A673 (cell line): ENCODE measurements at regions not wholly inside any gene's neighbourhood (a gene's known extent, or its start where the extent isn't known, plus 50 kb on each side); places are given as distances from the start of the nearest gene placed in this dataset.

ENCODE experiments used
- BruUV-seq: library from RNA; stranded (reverse); fragments of 400-500 nt; replicated peaks from 2 replicates; lab custom pipeline; 2021; lab: Mats Ljungman, UMichigan
- CTCF ChIA-PET: fragments of 300-600 bp; sonication (Branson Sonifier 250); formaldehyde crosslinking; loops from one replicate; lab custom pipeline; 2022; ENCODE audit warnings: antibody characterized with exemption; lab: Charles Lee
- POLR2A ChIA-PET: fragments of 300-600 bp; sonication (Branson Sonifier 250); formaldehyde crosslinking; loops from one replicate; lab custom pipeline; 2022; ENCODE audit warnings: antibody characterized with exemption; ENCODE audit not compliant: low non-redundant PET; lab: Charles Lee
- DNase-seq: peaks from one replicate; pipeline ENCODE4 v3.0.0-alpha.2; 2015; ENCODE audit warnings: low spot score
- H3K27ac ChIP-seq: fragments of 200-600 bp; sonication (generic); 2 replicates; pipeline ENCODE4 v1.5.1; 2016; ENCODE audit warnings: mixed run types, low read depth, mild to moderate bottlenecking, mixed read lengths, antibody characterized with exemption, low read length; ENCODE audit not compliant: poor library complexity, severe bottlenecking
- H3K27me3 ChIP-seq: fragments of 200-600 bp; sonication (generic); replicated peaks from 2 replicates; pipeline ENCODE4 v1.6.1; 2017; ENCODE audit warnings: mixed run types, low read depth, mild to moderate bottlenecking, mixed read lengths, antibody characterized with exemption, low read length; ENCODE audit not compliant: insufficient read depth, poor library complexity
- H3K36me3 ChIP-seq: fragments of 200-600 bp; sonication (generic); 2 replicates; pipeline ENCODE4 v1.6.1; 2016; ENCODE audit warnings: mixed run types, mild to moderate bottlenecking, mixed read lengths, antibody characterized with exemption, low read length; ENCODE audit not compliant: insufficient read depth, poor library complexity, severe bottlenecking
- H3K4me1 ChIP-seq: fragments of 200-600 bp; sonication (generic); 2 replicates; pipeline ENCODE4 v1.6.1; 2017; ENCODE audit warnings: mixed run types, mild to moderate bottlenecking, mixed read lengths, antibody characterized with exemption, low read length; ENCODE audit not compliant: insufficient read depth, poor library complexity, severe bottlenecking
- H3K4me3 ChIP-seq: fragments of 200-600 bp; sonication (generic); 2 replicates; pipeline ENCODE4 v1.5.1; 2016; ENCODE audit warnings: low read depth, mixed run types, mild to moderate bottlenecking, mixed read lengths, low read length; ENCODE audit not compliant: poor library complexity, severe bottlenecking
- H3K9me3 ChIP-seq: fragments of 200-600 bp; sonication (generic); 2 replicates; pipeline ENCODE4 v1.6.1; 2016; ENCODE audit warnings: mixed run types, low read depth, mild to moderate bottlenecking, mixed read lengths, antibody characterized with exemption, low read length; ENCODE audit not compliant: poor library complexity, severe bottlenecking
- CTCF ChIP-seq: fragments of 300-800, 200-600 bp; sonication (generic); conservative IDR thresholded peaks from 2 replicates; pipeline ENCODE4 v1.5.1; 2017; ENCODE audit warnings: low read depth, mild to moderate bottlenecking, antibody characterized with exemption, low read length, moderate library complexity, mixed read lengths
- EZH2 ChIP-seq: fragments of 200-600 bp; sonication (generic); IDR thresholded peaks from 2 replicates; pipeline ENCODE4 v1.6.1; 2017; ENCODE audit warnings: borderline replicate concordance, low read depth, mild to moderate bottlenecking, mixed read lengths, antibody characterized with exemption, low read length; ENCODE audit not compliant: poor library complexity, severe bottlenecking
- intact Hi-C: fragments of 100-400 bp; cut with micrococcal nuclease; formaldehyde crosslinking; loops from one replicate; pipeline ENCODE4 v1.10.0; 2022; ENCODE audit not compliant: unreplicated experiment

GRCh38 chr1:229875086-229875485 lies 192.0 kb upstream of the GALNT2 start:
- no peak for TF ChIP-seq EZH2
- no peak for TF ChIP-seq CTCF
- H3K27me3 ChIP-seq = no peaks in the 10 kb centered on the region
- no peak for DNase-seq
- H3K9me3 ChIP-seq = no peaks in the 10 kb centered on the region
- no peak overlapping the region for H3K27ac ChIP-seq
- CTCF ChIA-PET = no interaction called here
- no peaks in the 10 kb centered on the region for H3K4me1 ChIP-seq
- H3K36me3 ChIP-seq = no peaks in the 10 kb centered on the region
- BruUV-seq = no TSS peak
- POLR2A ChIA-PET = no interaction called here
- intact Hi-C loops = no loop called here
- no peak overlapping the region for H3K4me3 ChIP-seq

- intact Hi-C loops = no loop called here
Observed at GRCh38 chr1:229879746-229880145, 187.3 kb upstream of the GALNT2 start.

GRCh38 chr1:229880271-229881170 lies 186.5 kb upstream of the GALNT2 start:
- no peak for DNase-seq
- Histone ChIP-seq H3K27ac (no peak overlapping the region), H3K4me1 (no peaks in the 10 kb centered on the region), H3K9me3 (no peaks in the 10 kb centered on the region), H3K4me3 (no peak overlapping the region), H3K36me3 (no peaks in the 10 kb centered on the region), H3K27me3 (no peaks in the 10 kb centered on the region)
- intact Hi-C loops = no loop called here
- ChIA-PET POLR2A (no interaction called here), CTCF (no interaction called here)
- TF ChIP-seq EZH2 (no peak), CTCF (no peak)
- no TSS peak for BruUV-seq

More at GRCh38 chr1:229879746-229880145, 187.3 kb upstream of the GALNT2 start:
- Histone ChIP-seq H3K27me3 (no peaks in the 10 kb centered on the region), H3K36me3 (no peaks in the 10 kb centered on the region), H3K4me1 (no peaks in the 10 kb centered on the region), H3K4me3 (no peak overlapping the region), H3K9me3 (no peaks in the 10 kb centered on the region), H3K27ac (no peak overlapping the region)
- DNase-seq = no peak
- ChIA-PET POLR2A (no interaction called here), CTCF (no interaction called here)
- no peak for TF ChIP-seq CTCF
- no peak for TF ChIP-seq EZH2
- no TSS peak for BruUV-seq
